ENCODE measurements at regions not wholly inside any gene's neighbourhood (a gene's known extent, or its start where the extent isn't known, plus 50 kb on each side); places are given as distances from the start of the nearest gene placed in this dataset.

DNA sequence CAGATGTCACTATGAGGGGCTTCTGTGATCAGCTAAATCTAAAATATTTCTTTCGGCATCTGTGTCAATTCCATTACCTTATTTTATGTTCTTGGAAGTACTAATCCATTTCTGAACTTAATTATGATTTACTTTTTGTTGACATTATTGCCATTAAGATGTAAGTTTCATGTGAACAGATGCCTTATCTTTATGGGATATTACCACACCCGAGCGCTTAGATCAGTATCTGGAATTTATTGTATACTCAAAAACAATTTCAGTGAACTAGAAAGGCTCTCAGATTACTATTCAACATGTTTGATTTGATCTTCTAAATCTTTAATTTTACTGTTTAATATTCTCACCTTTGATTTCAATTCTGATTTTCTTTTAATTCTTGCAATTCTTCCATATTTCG lies 567.7 kb upstream of the TLE4 start:
- no peak for TF ChIP-seq EZH2 (IDR thresholded peaks at IDR 0.05)
- TF ChIP-seq, protein P1, sequence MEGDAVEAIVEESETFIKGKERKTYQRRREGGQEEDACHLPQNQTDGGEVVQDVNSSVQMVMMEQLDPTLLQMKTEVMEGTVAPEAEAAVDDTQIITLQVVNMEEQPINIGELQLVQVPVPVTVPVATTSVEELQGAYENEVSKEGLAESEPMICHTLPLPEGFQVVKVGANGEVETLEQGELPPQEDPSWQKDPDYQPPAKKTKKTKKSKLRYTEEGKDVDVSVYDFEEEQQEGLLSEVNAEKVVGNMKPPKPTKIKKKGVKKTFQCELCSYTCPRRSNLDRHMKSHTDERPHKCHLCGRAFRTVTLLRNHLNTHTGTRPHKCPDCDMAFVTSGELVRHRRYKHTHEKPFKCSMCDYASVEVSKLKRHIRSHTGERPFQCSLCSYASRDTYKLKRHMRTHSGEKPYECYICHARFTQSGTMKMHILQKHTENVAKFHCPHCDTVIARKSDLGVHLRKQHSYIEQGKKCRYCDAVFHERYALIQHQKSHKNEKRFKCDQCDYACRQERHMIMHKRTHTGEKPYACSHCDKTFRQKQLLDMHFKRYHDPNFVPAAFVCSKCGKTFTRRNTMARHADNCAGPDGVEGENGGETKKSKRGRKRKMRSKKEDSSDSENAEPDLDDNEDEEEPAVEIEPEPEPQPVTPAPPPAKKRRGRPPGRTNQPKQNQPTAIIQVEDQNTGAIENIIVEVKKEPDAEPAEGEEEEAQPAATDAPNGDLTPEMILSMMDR (IDR thresholded peaks at IDR 0.05): no peak
